ENCODE measurements at regions not wholly inside any gene's neighbourhood (a gene's known extent, or its start where the extent isn't known, plus 50 kb on each side); places are given as distances from the start of the nearest gene placed in this dataset.

- TF ChIP-seq POLR2A (IDR thresholded peaks at IDR 0.05): no peak
- TF ChIP-seq, protein P1, sequence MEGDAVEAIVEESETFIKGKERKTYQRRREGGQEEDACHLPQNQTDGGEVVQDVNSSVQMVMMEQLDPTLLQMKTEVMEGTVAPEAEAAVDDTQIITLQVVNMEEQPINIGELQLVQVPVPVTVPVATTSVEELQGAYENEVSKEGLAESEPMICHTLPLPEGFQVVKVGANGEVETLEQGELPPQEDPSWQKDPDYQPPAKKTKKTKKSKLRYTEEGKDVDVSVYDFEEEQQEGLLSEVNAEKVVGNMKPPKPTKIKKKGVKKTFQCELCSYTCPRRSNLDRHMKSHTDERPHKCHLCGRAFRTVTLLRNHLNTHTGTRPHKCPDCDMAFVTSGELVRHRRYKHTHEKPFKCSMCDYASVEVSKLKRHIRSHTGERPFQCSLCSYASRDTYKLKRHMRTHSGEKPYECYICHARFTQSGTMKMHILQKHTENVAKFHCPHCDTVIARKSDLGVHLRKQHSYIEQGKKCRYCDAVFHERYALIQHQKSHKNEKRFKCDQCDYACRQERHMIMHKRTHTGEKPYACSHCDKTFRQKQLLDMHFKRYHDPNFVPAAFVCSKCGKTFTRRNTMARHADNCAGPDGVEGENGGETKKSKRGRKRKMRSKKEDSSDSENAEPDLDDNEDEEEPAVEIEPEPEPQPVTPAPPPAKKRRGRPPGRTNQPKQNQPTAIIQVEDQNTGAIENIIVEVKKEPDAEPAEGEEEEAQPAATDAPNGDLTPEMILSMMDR (IDR thresholded peaks at IDR 0.05): no peak
Measured at GRCh38 chr12:131457028-131457310, 253.9 kb upstream of the SFSWAP start.

All from uterus (tissue), 2 donors.